IMR-90 (cell line): ENCODE measurements at regions not wholly inside any gene's neighbourhood (a gene's known extent, or its start where the extent isn't known, plus 50 kb on each side); places are given as distances from the start of the nearest gene placed in this dataset.

Source experiments
- CEBPB ChIP-seq: IDR thresholded peaks from 2 replicates; pipeline ENCODE4 v1.6.1; 2012; ENCODE audit warnings: low read depth, low read length, improper control_type of control experiment
- CTCF ChIP-seq: conservative IDR thresholded peaks from 2 replicates; pipeline ENCODE4 v1.5.1; 2012; ENCODE audit warnings: mild to moderate bottlenecking, low read depth, low read length, improper control_type of control experiment
- FOS ChIP-seq: fragments of 150-350 bp; IDR thresholded peaks from 2 replicates; pipeline ENCODE4 v1.6.1; 2016; ENCODE audit warnings: low read depth, low read length
- MAFK ChIP-seq: IDR thresholded peaks from 2 replicates; pipeline ENCODE4 v1.6.1; 2012; ENCODE audit warnings: low read depth, low read length, improper control_type of control experiment
- MAZ ChIP-seq: IDR thresholded peaks from 2 replicates; pipeline ENCODE4 v1.6.1; 2012; ENCODE audit warnings: low read depth, mild to moderate bottlenecking, low read length, improper control_type of control experiment, moderate library complexity, borderline replicate concordance
- POLR2A ChIP-seq: IDR thresholded peaks from 2 replicates; pipeline ENCODE4 v1.6.1; 2012; ENCODE audit warnings: mild to moderate bottlenecking, low read depth, low read length
- RAD21 ChIP-seq: IDR thresholded peaks from 2 replicates; pipeline ENCODE4 v1.6.1; 2012; ENCODE audit warnings: low read length, improper control_type of control experiment
- RCOR1 ChIP-seq: IDR thresholded peaks from 2 replicates; pipeline ENCODE4 v1.6.1; 2012; ENCODE audit warnings: mild to moderate bottlenecking, low read length, improper control_type of control experiment; ENCODE audit not compliant: insufficient replicate concordance
- USF2 ChIP-seq: fragments of 150-350 bp; IDR thresholded peaks from 2 replicates; pipeline ENCODE4 v1.6.1; 2017; ENCODE audit warnings: mild to moderate bottlenecking, antibody characterized with exemption, low read length, low read depth

DNA sequence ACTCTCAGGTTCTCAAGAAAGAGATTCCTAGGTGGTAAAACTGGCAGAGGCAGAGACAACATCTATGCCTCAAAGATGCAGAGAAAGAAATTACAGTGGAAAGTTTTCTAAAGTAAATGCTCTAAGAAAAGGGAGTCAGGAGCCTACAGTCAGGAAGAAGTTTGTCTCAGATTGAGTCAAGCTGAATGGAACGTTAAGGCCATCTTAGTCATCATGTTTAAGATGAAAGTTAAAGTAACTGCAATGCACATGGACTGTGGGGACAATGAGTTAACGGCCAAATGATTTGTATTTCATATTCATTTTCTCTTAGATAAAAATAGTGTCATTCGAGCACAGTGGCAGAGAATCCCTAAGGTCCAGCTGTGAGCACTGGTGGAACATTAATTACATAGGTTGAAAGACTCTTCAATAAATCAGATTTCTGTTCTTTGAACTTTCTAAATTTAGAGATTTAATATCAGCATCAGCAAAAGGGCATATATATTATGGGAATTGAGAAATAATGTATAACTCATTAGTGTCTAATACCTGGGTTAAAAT lies 384.6 kb downstream of the DTHD1 start:
- TF ChIP-seq FOS (no peak), CTCF (no peak), RCOR1 (no peak), POLR2A (no peak), MAFK (no peak), CEBPB (no peak), USF2 (no peak), RAD21 (no peak), MAZ (no peak)
